Activated naive CD4-positive, alpha-beta T cell treated with anti-CD3 and anti-CD28 coated beads for 36 hours (primary cell): ENCODE measurements at regions not wholly inside any gene's neighbourhood (a gene's known extent, or its start where the extent isn't known, plus 50 kb on each side); places are given as distances from the start of the nearest gene placed in this dataset.

Experiments
- CTCF ChIA-PET: fragments of 350-600 bp; sonication (Branson Sonifier 250); formaldehyde crosslinking; loops from one replicate; lab custom pipeline; 2021; ENCODE audit warnings: antibody characterized with exemption; lab: Charles Lee
- DNase-seq: peaks from one replicate; pipeline ENCODE4 v3.0.0-alpha.2; 2020
- H3K27ac Mint-ChIP-seq: one replicate; pipeline ENCODE4 v1.8.0; 2021; ENCODE audit warnings: mild to moderate bottlenecking, mixed read lengths
- H3K27me3 Mint-ChIP-seq: one replicate; pipeline ENCODE4 v1.8.0; 2021; ENCODE audit warnings: low read depth, mixed read lengths
- H3K36me3 Mint-ChIP-seq: one replicate; pipeline ENCODE4 v1.8.0; 2021; ENCODE audit warnings: low read depth, mixed read lengths
- H3K4me1 Mint-ChIP-seq: one replicate; pipeline ENCODE4 v1.8.0; 2021; ENCODE audit warnings: low read depth, mixed read lengths
- H3K4me3 Mint-ChIP-seq: one replicate; pipeline ENCODE4 v1.8.0; 2021; ENCODE audit warnings: mild to moderate bottlenecking, moderate library complexity, mixed read lengths
- H3K9me3 Mint-ChIP-seq: one replicate; pipeline ENCODE4 v1.8.0; 2021; ENCODE audit warnings: mixed read lengths
- intact Hi-C: fragments of 100-400 bp; cut with micrococcal nuclease; formaldehyde crosslinking; loops from one replicate; pipeline ENCODE4 v1.15.1; 2023

DNA sequence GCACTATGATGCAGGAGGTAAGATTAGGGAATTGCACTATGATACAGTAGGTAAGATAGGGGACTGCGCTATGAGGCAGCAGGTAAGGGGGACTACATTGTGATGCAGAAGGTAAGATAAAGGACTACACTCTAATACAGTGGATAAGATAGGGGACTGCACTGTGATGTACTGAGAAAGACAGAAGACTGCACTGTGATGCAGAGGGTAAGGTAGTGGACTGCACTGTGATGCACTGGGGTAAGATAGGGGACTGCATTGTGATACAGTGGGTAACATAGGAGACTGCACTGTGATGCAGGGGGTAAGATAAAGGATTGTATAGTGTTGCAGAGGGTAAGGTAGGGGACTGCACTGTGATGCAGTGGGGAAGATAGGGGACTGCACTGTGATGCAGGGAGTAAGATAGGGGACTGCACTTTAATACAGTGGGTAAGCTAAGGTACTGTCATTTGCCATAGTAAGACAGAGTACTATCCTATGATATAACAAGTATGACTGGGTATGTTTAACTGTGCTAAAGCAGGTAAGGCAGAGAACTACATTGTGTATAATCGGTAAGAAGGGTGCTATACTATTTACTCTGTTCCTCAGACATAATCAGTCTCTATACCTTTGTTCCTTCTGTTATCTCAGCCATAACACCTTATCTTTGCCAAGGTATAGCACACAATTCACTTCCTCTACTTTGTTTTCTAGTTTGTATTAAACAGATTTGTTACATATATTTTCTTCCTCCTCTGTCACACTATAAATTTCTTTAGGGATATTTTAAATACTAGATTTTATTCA is 208.5 kb downstream of the BARHL2 start:
- intact Hi-C loops, result no loop called here
- Mint-ChIP-seq H3K36me3 (no peaks in the 10 kb centered on the region), H3K4me3 (no peak overlapping the region), H3K27ac (no peak overlapping the region), H3K9me3 (no peaks in the 10 kb centered on the region), H3K27me3 (peaks cover 2% of the 10 kb centered on the region), H3K4me1 (no peaks in the 10 kb centered on the region)
- no peak for DNase-seq
- CTCF ChIA-PET, result no interaction called here

DNA sequence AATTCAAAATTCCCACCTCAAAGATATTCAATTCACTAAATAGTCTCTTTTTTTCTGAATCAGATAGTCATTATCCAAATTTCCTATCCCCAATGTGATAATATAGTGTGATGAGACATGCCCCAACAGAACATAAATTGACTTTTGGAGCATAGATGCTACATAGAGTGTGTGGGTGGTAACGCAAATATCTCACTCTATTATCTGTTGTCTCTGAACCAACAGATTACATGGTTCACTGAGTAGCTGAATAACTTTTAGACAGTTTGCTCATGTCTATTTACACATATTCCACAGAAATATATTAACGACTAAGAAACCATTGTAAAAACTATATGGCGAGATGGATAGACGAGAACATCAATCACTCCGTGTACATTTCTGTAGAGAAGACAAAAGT is 209.9 kb downstream of the BARHL2 start:
- H3K27me3 Mint-ChIP-seq, result peaks cover 2% of the 10 kb centered on the region
- no peaks in the 10 kb centered on the region for H3K9me3 Mint-ChIP-seq
- H3K36me3 Mint-ChIP-seq, result no peaks in the 10 kb centered on the region
- no peak overlapping the region for H3K27ac Mint-ChIP-seq
- CTCF ChIA-PET, result no interaction called here
- no peak for DNase-seq
- H3K4me3 Mint-ChIP-seq, result no peak overlapping the region
- no peaks in the 10 kb centered on the region for H3K4me1 Mint-ChIP-seq
- intact Hi-C loops, result no loop called here

DNA sequence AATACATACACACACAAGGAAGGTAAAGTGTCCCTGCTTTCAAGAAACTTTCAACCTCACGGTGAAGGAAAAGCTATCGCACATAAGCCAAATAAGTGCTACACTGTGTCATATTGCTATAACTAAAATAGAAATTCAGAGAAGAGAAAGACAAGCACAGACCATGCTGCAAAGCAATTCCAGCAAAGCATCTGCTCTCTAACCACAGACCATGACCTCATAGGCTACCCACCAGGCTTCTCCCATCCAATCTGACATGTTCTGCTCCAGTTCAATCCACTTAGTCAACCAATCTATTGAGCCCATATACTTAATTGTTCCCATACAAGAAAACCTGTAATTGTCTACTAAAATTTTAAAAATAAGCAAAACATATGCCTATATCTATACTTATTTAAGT is 211.3 kb downstream of the BARHL2 start:
- no peak for DNase-seq
- Mint-ChIP-seq H3K4me3 (no peak overlapping the region), H3K36me3 (no peaks in the 10 kb centered on the region), H3K27ac (no peak overlapping the region), H3K4me1 (no peaks in the 10 kb centered on the region), H3K27me3 (peaks cover 10% of the 10 kb centered on the region), H3K9me3 (no peaks in the 10 kb centered on the region)
- intact Hi-C loops, result no loop called here
- CTCF ChIA-PET, result no interaction called here

- CTCF ChIA-PET, result no interaction called here
- H3K27ac Mint-ChIP-seq, result no peak overlapping the region
- H3K27me3 Mint-ChIP-seq, result peaks cover 13% of the 10 kb centered on the region
- no peaks in the 10 kb centered on the region for H3K9me3 Mint-ChIP-seq
- no peaks in the 10 kb centered on the region for H3K36me3 Mint-ChIP-seq
- H3K4me1 Mint-ChIP-seq, result no peaks in the 10 kb centered on the region
- H3K4me3 Mint-ChIP-seq, result no peak overlapping the region
- intact Hi-C loops, result no loop called here
- no peak for DNase-seq
Observed at GRCh38 chr1:90504509-90504908, 212.6 kb downstream of the BARHL2 start.

GRCh38 chr1:90502696-90503095 is 214.4 kb downstream of the BARHL2 start:
- peaks cover 13% of the 10 kb centered on the region for H3K27me3 Mint-ChIP-seq
- DNase-seq, result no peak
- H3K27ac Mint-ChIP-seq, result no peak overlapping the region
- H3K4me3 Mint-ChIP-seq, result no peak overlapping the region
- no peaks in the 10 kb centered on the region for H3K9me3 Mint-ChIP-seq
- CTCF ChIA-PET, result no interaction called here
- H3K36me3 Mint-ChIP-seq, result no peaks in the 10 kb centered on the region
- H3K4me1 Mint-ChIP-seq, result no peaks in the 10 kb centered on the region
- intact Hi-C loops, result no loop called here

- H3K36me3 Mint-ChIP-seq, result no peaks in the 10 kb centered on the region
- no peak overlapping the region for H3K27ac Mint-ChIP-seq
- H3K4me1 Mint-ChIP-seq, result no peaks in the 10 kb centered on the region
- intact Hi-C loops, result no loop called here
- DNase-seq, result no peak
- no peak overlapping the region for H3K4me3 Mint-ChIP-seq
- CTCF ChIA-PET, result no interaction called here
- peaks cover 13% of the 10 kb centered on the region for H3K27me3 Mint-ChIP-seq
- H3K9me3 Mint-ChIP-seq, result no peaks in the 10 kb centered on the region
Observed at GRCh38 chr1:90502194-90502593, 214.9 kb downstream of the BARHL2 start.

GRCh38 chr1:90501281-90501680 is 215.8 kb downstream of the BARHL2 start:
- Mint-ChIP-seq H3K36me3 (no peaks in the 10 kb centered on the region), H3K27me3 (peaks cover 13% of the 10 kb centered on the region), H3K4me1 (no peaks in the 10 kb centered on the region), H3K4me3 (no peak overlapping the region), H3K9me3 (no peaks in the 10 kb centered on the region), H3K27ac (no peak overlapping the region)
- intact Hi-C loops, result no loop called here
- no peak for DNase-seq
- CTCF ChIA-PET, result no interaction called here

- Mint-ChIP-seq H3K9me3 (no peaks in the 10 kb centered on the region), H3K27me3 (peaks cover 5% of the 10 kb centered on the region), H3K36me3 (no peaks in the 10 kb centered on the region), H3K27ac (no peak overlapping the region), H3K4me1 (no peaks in the 10 kb centered on the region), H3K4me3 (no peak overlapping the region)
- intact Hi-C loops, result no loop called here
- CTCF ChIA-PET, result no interaction called here
- no peak for DNase-seq
Observed at GRCh38 chr1:90494748-90495282, 222.3 kb downstream of the BARHL2 start.

GRCh38 chr1:90488451-90488850 is 228.7 kb downstream of the BARHL2 start:
- intact Hi-C loops, result no loop called here
- Mint-ChIP-seq H3K36me3 (no peaks in the 10 kb centered on the region), H3K27ac (no peak overlapping the region), H3K4me3 (no peak overlapping the region), H3K9me3 (no peaks in the 10 kb centered on the region), H3K4me1 (no peaks in the 10 kb centered on the region), H3K27me3 (no peaks in the 10 kb centered on the region)
- DNase-seq, result no peak
- CTCF ChIA-PET, result no interaction called here

DNA sequence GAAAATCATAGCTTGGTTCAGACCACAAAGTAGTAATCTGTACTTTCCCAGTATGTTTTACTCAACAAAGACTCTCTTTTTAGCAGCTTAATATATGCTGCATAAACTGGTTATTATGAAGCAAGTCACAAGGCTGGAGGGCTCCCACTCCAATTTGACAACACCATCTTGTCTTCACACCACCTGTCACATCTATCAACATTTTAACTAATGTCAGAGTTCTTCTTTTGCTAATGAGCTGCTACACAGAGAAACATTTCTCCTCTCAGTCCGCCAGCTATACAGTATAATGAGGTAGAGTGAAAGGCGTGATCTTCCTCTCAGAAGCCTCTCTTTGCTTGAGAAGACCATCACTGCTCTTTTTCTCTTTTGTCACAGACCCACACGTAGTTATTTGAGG is 230.1 kb downstream of the BARHL2 start:
- H3K9me3 Mint-ChIP-seq, result no peaks in the 10 kb centered on the region
- no peak for DNase-seq
- intact Hi-C loops, result no loop called here
- H3K27me3 Mint-ChIP-seq, result no peaks in the 10 kb centered on the region
- CTCF ChIA-PET, result no interaction called here
- H3K4me3 Mint-ChIP-seq, result no peak overlapping the region
- no peaks in the 10 kb centered on the region for H3K36me3 Mint-ChIP-seq
- no peaks in the 10 kb centered on the region for H3K4me1 Mint-ChIP-seq
- no peak overlapping the region for H3K27ac Mint-ChIP-seq

GRCh38 chr1:90486134-90486824 is 230.8 kb downstream of the BARHL2 start:
- no peak overlapping the region for H3K4me3 Mint-ChIP-seq
- intact Hi-C loops, result no loop called here
- CTCF ChIA-PET, result no interaction called here
- H3K27me3 Mint-ChIP-seq, result no peaks in the 10 kb centered on the region
- H3K36me3 Mint-ChIP-seq, result no peaks in the 10 kb centered on the region
- H3K9me3 Mint-ChIP-seq, result no peaks in the 10 kb centered on the region
- DNase-seq, result no peak
- no peak overlapping the region for H3K27ac Mint-ChIP-seq
- no peaks in the 10 kb centered on the region for H3K4me1 Mint-ChIP-seq

DNA sequence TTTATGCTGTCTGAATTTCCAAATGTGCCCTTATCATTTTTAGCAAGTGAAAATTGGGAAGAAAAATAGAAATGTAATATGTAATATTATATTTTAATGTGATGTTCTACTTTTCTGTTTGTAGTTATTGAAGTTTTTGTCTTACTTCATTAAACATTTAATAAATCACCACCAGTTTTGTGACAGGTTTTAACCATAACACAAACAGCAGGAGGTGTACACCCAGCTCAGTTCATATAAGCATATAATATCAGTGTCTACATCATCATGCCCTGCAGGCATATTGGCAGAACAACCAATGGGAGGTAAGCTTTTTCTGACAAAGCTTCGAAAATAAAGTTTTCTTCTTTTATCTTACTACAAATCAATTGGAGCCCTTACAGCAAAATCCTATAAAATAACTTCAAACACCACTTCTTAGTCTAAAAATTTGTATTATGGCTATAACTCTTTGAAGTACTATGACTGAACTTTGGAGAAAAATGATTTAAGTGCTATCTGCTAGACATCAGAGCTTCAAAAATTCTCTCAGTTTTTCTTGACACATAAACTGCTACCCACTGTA is 236.7 kb downstream of the BARHL2 start:
- no peak for DNase-seq
- CTCF ChIA-PET, result no interaction called here
- Mint-ChIP-seq H3K9me3 (no peaks in the 10 kb centered on the region), H3K27ac (no peak overlapping the region), H3K4me1 (no peaks in the 10 kb centered on the region), H3K36me3 (no peaks in the 10 kb centered on the region), H3K4me3 (no peak overlapping the region), H3K27me3 (no peaks in the 10 kb centered on the region)
- intact Hi-C loops, result no loop called here
